Endothelial cell of umbilical vein (primary cell): ENCODE measurements at regions not wholly inside any gene's neighbourhood (a gene's known extent, or its start where the extent isn't known, plus 50 kb on each side); places are given as distances from the start of the nearest gene placed in this dataset.

Experiments used
- EZH2 ChIP-seq: IDR thresholded peaks from 2 replicates; pipeline ENCODE4 v1.6.1; 2012; ENCODE audit warnings: borderline replicate concordance, low read depth, mild to moderate bottlenecking, moderate library complexity, low read length, inconsistent platforms; ENCODE audit not compliant: severe bottlenecking
- FOS ChIP-seq: IDR thresholded peaks from 2 replicates; pipeline ENCODE4 v1.6.1; 2011; ENCODE audit warnings: mild to moderate bottlenecking, low read length, moderate library complexity, borderline replicate concordance; ENCODE audit not compliant: insufficient read depth
- GATA2 ChIP-seq: IDR thresholded peaks from 2 replicates; pipeline ENCODE4 v1.7.0; 2011; ENCODE audit warnings: low read depth, mild to moderate bottlenecking, moderate library complexity, mixed read lengths, low read length; ENCODE audit not compliant: insufficient read length, insufficient read depth
- MYC ChIP-seq: IDR thresholded peaks from one replicate; pipeline ENCODE4 v1.6.1; 2011; ENCODE audit warnings: mild to moderate bottlenecking, low read depth, low read length
- POLR2A ChIP-seq: IDR thresholded peaks from 2 replicates; pipeline ENCODE4 v1.6.1; 2012; ENCODE audit warnings: low read depth, mild to moderate bottlenecking, control low read depth, low read length
- POLR2AphosphoS5 ChIP-seq: IDR thresholded peaks from 2 replicates; pipeline ENCODE4 v1.6.1; 2012; ENCODE audit warnings: low read depth, mild to moderate bottlenecking, control low read depth, low read length, moderate library complexity; ENCODE audit not compliant: insufficient read depth
- TF ChIP-seq, protein P1 (sequence below): IDR thresholded peaks from 2 replicates; pipeline ENCODE4 v1.6.1; 2011; ENCODE audit not compliant: insufficient read depth, insufficient read length
- TF ChIP-seq, protein P2 (sequence below), 2 donors: IDR thresholded peaks; 1 replicate in 1 of 2; 2 replicates in 1 of 2; pipeline ENCODE4 v1.5.1; 2011; ENCODE audit warnings: low read length in 2 of 2, mild to moderate bottlenecking in 2 of 2, moderate library complexity in 2 of 2, control low read depth in 1 of 2, inconsistent platforms in 1 of 2, low read depth in 1 of 2; ENCODE audit not compliant: insufficient read depth in 1 of 2; ENCODE audit errors: extremely low read depth in 1 of 2

DNA sequence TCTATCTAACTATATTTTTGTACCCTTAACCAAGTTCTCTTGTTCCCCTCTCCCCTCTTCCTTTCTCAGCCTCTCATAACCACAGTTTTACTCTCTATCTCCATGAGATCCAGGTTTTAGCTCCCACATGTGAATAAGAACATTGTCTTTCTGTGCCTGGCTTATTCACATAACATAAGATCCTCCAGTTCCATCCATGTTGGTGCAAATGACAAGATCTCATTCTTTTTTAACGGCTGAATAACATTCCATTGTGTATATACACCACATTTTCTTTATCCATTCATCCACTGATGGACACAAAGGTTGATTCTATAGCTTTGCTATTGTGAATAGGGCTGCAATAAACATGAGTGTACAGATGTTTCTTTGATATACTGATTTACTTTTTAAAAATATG, 83.9 kb upstream of the TMEM178A start:
- TF ChIP-seq POLR2AphosphoS5 (no peak), POLR2A (no peak), FOS (no peak), MYC (no peak), GATA2 (no peak), EZH2 (no peak)
- TF ChIP-seq, protein P1, sequence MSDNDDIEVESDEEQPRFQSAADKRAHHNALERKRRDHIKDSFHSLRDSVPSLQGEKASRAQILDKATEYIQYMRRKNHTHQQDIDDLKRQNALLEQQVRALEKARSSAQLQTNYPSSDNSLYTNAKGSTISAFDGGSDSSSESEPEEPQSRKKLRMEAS, result no peak
- TF ChIP-seq, protein P2, sequence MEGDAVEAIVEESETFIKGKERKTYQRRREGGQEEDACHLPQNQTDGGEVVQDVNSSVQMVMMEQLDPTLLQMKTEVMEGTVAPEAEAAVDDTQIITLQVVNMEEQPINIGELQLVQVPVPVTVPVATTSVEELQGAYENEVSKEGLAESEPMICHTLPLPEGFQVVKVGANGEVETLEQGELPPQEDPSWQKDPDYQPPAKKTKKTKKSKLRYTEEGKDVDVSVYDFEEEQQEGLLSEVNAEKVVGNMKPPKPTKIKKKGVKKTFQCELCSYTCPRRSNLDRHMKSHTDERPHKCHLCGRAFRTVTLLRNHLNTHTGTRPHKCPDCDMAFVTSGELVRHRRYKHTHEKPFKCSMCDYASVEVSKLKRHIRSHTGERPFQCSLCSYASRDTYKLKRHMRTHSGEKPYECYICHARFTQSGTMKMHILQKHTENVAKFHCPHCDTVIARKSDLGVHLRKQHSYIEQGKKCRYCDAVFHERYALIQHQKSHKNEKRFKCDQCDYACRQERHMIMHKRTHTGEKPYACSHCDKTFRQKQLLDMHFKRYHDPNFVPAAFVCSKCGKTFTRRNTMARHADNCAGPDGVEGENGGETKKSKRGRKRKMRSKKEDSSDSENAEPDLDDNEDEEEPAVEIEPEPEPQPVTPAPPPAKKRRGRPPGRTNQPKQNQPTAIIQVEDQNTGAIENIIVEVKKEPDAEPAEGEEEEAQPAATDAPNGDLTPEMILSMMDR (IDR thresholded peaks at IDR 0.05; ENCODE audit: extremely low read depth in 1 of 2, insufficient read depth in 1 of 2, low read depth in 1 of 2, low read length in 2 of 2), result no peak
